ENCODE measurements at regions not wholly inside any gene's neighbourhood (a gene's known extent, or its start where the extent isn't known, plus 50 kb on each side); places are given as distances from the start of the nearest gene placed in this dataset.

DNA sequence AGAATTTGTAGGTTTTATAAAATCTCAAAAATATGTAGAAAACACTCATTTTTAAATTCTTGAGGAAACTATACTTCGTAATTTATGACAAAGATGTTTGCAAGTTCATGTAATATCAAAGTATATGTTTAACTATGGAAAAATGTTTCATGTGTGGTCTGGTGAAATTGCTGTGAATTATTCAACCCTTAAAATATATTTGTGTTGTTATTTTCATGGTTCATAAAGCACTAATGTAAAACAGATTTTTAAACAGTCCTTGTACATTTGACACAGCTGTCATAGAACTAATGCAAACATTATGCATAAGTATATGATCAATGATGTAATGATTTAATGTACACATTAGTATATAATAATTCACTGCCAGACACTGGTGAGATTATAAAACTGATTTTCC lies 83.1 kb upstream of the ARSJ start:
- TF ChIP-seq, protein P1, sequence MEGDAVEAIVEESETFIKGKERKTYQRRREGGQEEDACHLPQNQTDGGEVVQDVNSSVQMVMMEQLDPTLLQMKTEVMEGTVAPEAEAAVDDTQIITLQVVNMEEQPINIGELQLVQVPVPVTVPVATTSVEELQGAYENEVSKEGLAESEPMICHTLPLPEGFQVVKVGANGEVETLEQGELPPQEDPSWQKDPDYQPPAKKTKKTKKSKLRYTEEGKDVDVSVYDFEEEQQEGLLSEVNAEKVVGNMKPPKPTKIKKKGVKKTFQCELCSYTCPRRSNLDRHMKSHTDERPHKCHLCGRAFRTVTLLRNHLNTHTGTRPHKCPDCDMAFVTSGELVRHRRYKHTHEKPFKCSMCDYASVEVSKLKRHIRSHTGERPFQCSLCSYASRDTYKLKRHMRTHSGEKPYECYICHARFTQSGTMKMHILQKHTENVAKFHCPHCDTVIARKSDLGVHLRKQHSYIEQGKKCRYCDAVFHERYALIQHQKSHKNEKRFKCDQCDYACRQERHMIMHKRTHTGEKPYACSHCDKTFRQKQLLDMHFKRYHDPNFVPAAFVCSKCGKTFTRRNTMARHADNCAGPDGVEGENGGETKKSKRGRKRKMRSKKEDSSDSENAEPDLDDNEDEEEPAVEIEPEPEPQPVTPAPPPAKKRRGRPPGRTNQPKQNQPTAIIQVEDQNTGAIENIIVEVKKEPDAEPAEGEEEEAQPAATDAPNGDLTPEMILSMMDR (conservative IDR thresholded peaks at IDR 0.05; ENCODE audit: low read length) = no peak
- TF ChIP-seq EZH2phosphoT487 (IDR thresholded peaks at IDR 0.05; ENCODE audit: borderline replicate concordance, low read depth, low read length) = no peak

Measured in OCI-LY7 (cell line).